Right lobe of liver (tissue), 6 donors: ENCODE measurements at regions not wholly inside any gene's neighbourhood (a gene's known extent, or its start where the extent isn't known, plus 50 kb on each side); places are given as distances from the start of the nearest gene placed in this dataset.

Experiments
- ATAC-seq, 4 donors: fragments of 200-7000 bp; cut with Tn5 transposase; one replicate each; pipeline ENCODE4 v1.9.1; 2020; ENCODE audit warnings: mild to moderate bottlenecking in 4 of 4, moderate library complexity in 4 of 4
- DNase-seq, 3 donors: peaks; one replicate each; pipeline ENCODE4 v3.0.0-alpha.2; 2020
- H3K27ac ChIP-seq, 3 donors: fragments of 200-600 bp; one replicate each; pipeline ENCODE4 v1.8.0; 2022
- H3K27me3 ChIP-seq, 2 donors: fragments of 200-600 bp; one replicate each; pipeline ENCODE4 v1.8.0; 2022
- H3K36me3 ChIP-seq, 4 donors: fragments of 200-600 bp; sonication (generic) in 1 of 4; one replicate each; pipeline versions ENCODE4 v1.5.1 to v1.8.0; 2017 to 2022; ENCODE audit warnings: control low read depth in 1 of 4
- H3K4me1 ChIP-seq, 4 donors: fragments of 200-600 bp; sonication (generic) in 1 of 4; one replicate each; pipeline versions ENCODE4 v1.5.1 to v1.8.0; 2017 to 2022; ENCODE audit warnings: control low read depth in 1 of 4
- H3K4me3 ChIP-seq, 3 donors: fragments of 200-600 bp; one replicate each; pipeline ENCODE4 v1.8.0; 2022
- H3K9me3 ChIP-seq, 4 donors: fragments of 200-600 bp; sonication (generic) in 1 of 4; one replicate each; pipeline versions ENCODE4 v1.5.1 to v1.8.0; 2017 to 2022; ENCODE audit warnings: control low read depth in 1 of 4
- CTCF ChIP-seq, 4 donors: fragments of 200-600 bp in 3 of 4; fragments of 450-650 bp in 1 of 4; IDR thresholded peaks; one replicate each; pipeline versions ENCODE4 v1.5.1 to v1.8.0; 2016 to 2022; ENCODE audit warnings: antibody characterized with exemption in 4 of 4, mild to moderate bottlenecking in 2 of 4
- POLR2A ChIP-seq: fragments of 450-650 bp; IDR thresholded peaks from one replicate; pipeline ENCODE4 v1.6.1; 2017; ENCODE audit warnings: antibody characterized with exemption, mild to moderate bottlenecking
- WGBS: methylation state at CpG from one replicate; pipeline ENCODE4 v1.1.6; 2018; ENCODE audit warnings: low coverage, low lambda C conversion rate; ENCODE audit not compliant: insufficient coverage; ENCODE audit errors: missing lambda C conversion rate; 5-methylcytosine and 5-hydroxymethylcytosine counted together
- intact Hi-C, 2 donors: fragments of 100-400 bp; cut with DNase I; formaldehyde crosslinking; loops; one replicate each; pipeline versions ENCODE4 v1.11.2 to v1.14.1; 2022
- donor health status: DM: no; HTN: yes; CAD: no.
- donor health status: DM: no; HTN: no; CAD: no.
- donor health status: DM: no; HTN: no; CAD: no.
- donor health status: DM: no; HTN: yes; CAD: no.
- donor health status: DM: no; HTN: yes; CAD: no.

GRCh38 chr10:118246332-118247295 is 95.5 kb downstream of the FAM204A start:
- Histone ChIP-seq H3K9me3 (no peaks in the 10 kb centered on the region), H3K27me3 (peaks cover 0 to 25% of the 10 kb centered on the region in 2 donors), H3K4me1 (no peaks in the 10 kb centered on the region), H3K27ac (no peak overlapping the region), H3K36me3 (no peaks in the 10 kb centered on the region), H3K4me3 (no peak overlapping the region)
- WGBS = 10% methylated on average over 19 of the region's 19 CpGs
- no peak for ATAC-seq
- intact Hi-C loops = loop anchor here in 1 of 2 donors (10.0 kb wide), 1 partner anchor 1032 kb away; no protein-coding TSS in a partner anchor
- TF ChIP-seq CTCF (IDR thresholded peaks at IDR 0.05) (no peak), POLR2A (no peak)
- DNase-seq = no peak

- WGBS = 23% methylated on average over 5 of the region's 5 CpGs
- H3K36me3 ChIP-seq = no peaks in the 10 kb centered on the region
- intact Hi-C loops = loop anchor here in 1 of 2 donors (10.0 kb wide), 1 partner anchor 1029 kb away; no protein-coding TSS in a partner anchor
- no peak for TF ChIP-seq POLR2A
- no peak for TF ChIP-seq CTCF (IDR thresholded peaks at IDR 0.05)
- no peak overlapping the region for H3K4me3 ChIP-seq
- no peaks in the 10 kb centered on the region for H3K9me3 ChIP-seq
- peaks cover 0 to 36% of the 10 kb centered on the region in 2 donors for H3K27me3 ChIP-seq
- no peak overlapping the region for H3K27ac ChIP-seq
- ATAC-seq (peak in 3 of 4 donors; percentile 25 to 27 (median 26)), DNase-seq (no peak)
- no peaks in the 10 kb centered on the region for H3K4me1 ChIP-seq
Observed at GRCh38 chr10:118243907-118244306, 98.2 kb downstream of the FAM204A start.

- peak; percentile 92 to 95 (median 93) for ATAC-seq
- Histone ChIP-seq H3K36me3 (no peaks in the 10 kb centered on the region), H3K27ac (no peak overlapping the region), H3K4me1 (no peaks in the 10 kb centered on the region), H3K9me3 (no peaks in the 10 kb centered on the region), H3K27me3 (peaks cover 0 to 29% of the 10 kb centered on the region in 2 donors), H3K4me3 (no peak overlapping the region)
- intact Hi-C loops = loop anchor here in 1 of 2 donors (10.0 kb wide), 1 partner anchor 1027 kb away; no protein-coding TSS in a partner anchor
- peak; percentile 63 to 75 (median 67) for DNase-seq
- TF ChIP-seq CTCF (IDR thresholded peaks at IDR 0.05) (peak; percentile 86 to 96 (median 91)), POLR2A (no peak)
- WGBS = 18% methylated on average over 26 of the region's 26 CpGs
Observed at GRCh38 chr10:118241229-118242137, 100.6 kb downstream of the FAM204A start.

- Histone ChIP-seq H3K27me3 (peaks cover 0 to 14% of the 10 kb centered on the region in 2 donors), H3K4me1 (no peaks in the 10 kb centered on the region), H3K27ac (no peak overlapping the region), H3K36me3 (no peaks in the 10 kb centered on the region), H3K4me3 (no peak overlapping the region), H3K9me3 (no peaks in the 10 kb centered on the region)
- WGBS = 33% methylated on average over 1 of the region's 1 CpG
- ATAC-seq = no peak
- intact Hi-C loops = loop anchor here in 1 of 2 donors (5.0 kb wide), 1 partner anchor 742 kb away; no protein-coding TSS in a partner anchor
- no peak for TF ChIP-seq POLR2A
- TF ChIP-seq CTCF (IDR thresholded peaks at IDR 0.05) = no peak
- DNase-seq = no peak
Observed at GRCh38 chr10:118239236-118239630, 102.9 kb downstream of the FAM204A start.
